GM23338 (cell line): ENCODE measurements at regions not wholly inside any gene's neighbourhood (a gene's known extent, or its start where the extent isn't known, plus 50 kb on each side); places are given as distances from the start of the nearest gene placed in this dataset.

ENCODE experiments used
- ATAC-seq: fragments of 200-7000 bp; cut with Tn5 transposase; 3 replicates; pipeline ENCODE4 v1.9.1; 2020
- DNase-seq: peaks from one replicate; pipeline ENCODE4 v3.0.0-alpha.2; 2015; ENCODE audit warnings: low spot score
- H2AFZ ChIP-seq: fragments of 200-600 bp; sonication (generic); 2 replicates; pipeline ENCODE4 v1.8.0; 2016; ENCODE audit warnings: antibody characterized with exemption, mild to moderate bottlenecking, moderate library complexity
- H3F3A ChIP-seq: fragments of 200-600 bp; sonication (generic); replicated peaks from 2 replicates; pipeline ENCODE4 v1.8.0; 2017; ENCODE audit warnings: antibody characterized with exemption, mixed run types, low read depth
- H3K27ac ChIP-seq: fragments of 200-600 bp; sonication (generic); 2 replicates; pipeline ENCODE4 v1.6.1; 2016; ENCODE audit warnings: low read depth
- H3K27me3 ChIP-seq: fragments of 200-600 bp; sonication (generic); 2 replicates; pipeline ENCODE4 v1.8.0; 2016; ENCODE audit warnings: mild to moderate bottlenecking, mixed run types, moderate library complexity; ENCODE audit not compliant: insufficient read depth
- H3K36me3 ChIP-seq: fragments of 200-600 bp; sonication (generic); 2 replicates; pipeline ENCODE4 v1.8.0; 2016; ENCODE audit warnings: mild to moderate bottlenecking; ENCODE audit not compliant: insufficient read depth
- H3K4me1 ChIP-seq: fragments of 200-600 bp; sonication (generic); 2 replicates; pipeline ENCODE4 v1.8.0; 2016; ENCODE audit warnings: mild to moderate bottlenecking, moderate library complexity; ENCODE audit not compliant: insufficient read depth
- H3K4me2 ChIP-seq: fragments of 200-600 bp; sonication (generic); 2 replicates; pipeline ENCODE4 v1.7.1; 2017; ENCODE audit warnings: mixed run types
- H3K4me3 ChIP-seq: fragments of 200-600 bp; sonication (generic); 2 replicates; pipeline ENCODE4 v1.6.1; 2016; ENCODE audit warnings: mixed run types
- H3K79me2 ChIP-seq: fragments of 200-600 bp; sonication (generic); replicated peaks from 2 replicates; pipeline ENCODE4 v1.8.0; 2017; ENCODE audit warnings: mild to moderate bottlenecking; ENCODE audit not compliant: insufficient read depth
- H3K9me2 ChIP-seq: fragments of 200-600 bp; sonication (generic); 2 replicates; pipeline ENCODE4 v1.8.0; 2017; ENCODE audit not compliant: insufficient read depth
- H4K20me1 ChIP-seq: fragments of 200-600 bp; sonication (generic); replicated peaks from 2 replicates; pipeline ENCODE4 v1.8.0; 2017; ENCODE audit warnings: mild to moderate bottlenecking; ENCODE audit not compliant: insufficient read depth
- H3K27ac Mint-ChIP-seq: 2 replicates; pipeline ENCODE4 v1.8.0; 2020; ENCODE audit warnings: inconsistent platforms, mild to moderate bottlenecking, moderate library complexity, mixed read lengths
- H3K27me3 Mint-ChIP-seq: 3 replicates; pipeline ENCODE4 v1.8.0; 2022; ENCODE audit warnings: low read depth, mild to moderate bottlenecking, moderate library complexity, mixed read lengths, inconsistent platforms; ENCODE audit not compliant: insufficient read depth, poor library complexity
- H3K36me3 Mint-ChIP-seq: 3 replicates; pipeline ENCODE4 v1.8.0; 2021; ENCODE audit warnings: low read depth, mild to moderate bottlenecking, inconsistent platforms, moderate library complexity, mixed read lengths
- H3K4me1 Mint-ChIP-seq: 3 replicates; pipeline ENCODE4 v1.8.0; 2020; ENCODE audit warnings: mild to moderate bottlenecking, inconsistent platforms, mixed read lengths
- H3K4me3 Mint-ChIP-seq: 3 replicates; pipeline ENCODE4 v1.8.0; 2021; ENCODE audit warnings: moderate library complexity, mild to moderate bottlenecking, inconsistent platforms, mixed read lengths
- H3K9me3 Mint-ChIP-seq: 3 replicates; pipeline ENCODE4 v1.8.0; 2020; ENCODE audit warnings: moderate library complexity, mild to moderate bottlenecking, inconsistent platforms, mixed read lengths
- CTCF ChIP-seq, 2 experiments: fragments of 200-600 bp in 1 of 2; sonication (generic) in 1 of 2; conservative IDR thresholded peaks; 2 replicates each; pipeline versions ENCODE4 v1.5.1 to v1.6.1; 2016 to 2017; ENCODE audit warnings: antibody characterized with exemption in 2 of 2, low read depth in 2 of 2, mild to moderate bottlenecking in 2 of 2, moderate library complexity in 1 of 2
- ZNF114 ChIP-seq: fragments of 250-450 bp; sonication (Bioruptor Pico); IDR thresholded peaks from 2 replicates; pipeline ENCODE4 v1.5.0; 2020; ENCODE audit warnings: mild to moderate bottlenecking, moderate library complexity
- ZNF331 ChIP-seq: fragments of 250-450 bp; sonication (Bioruptor Pico); IDR thresholded peaks from 2 replicates; pipeline ENCODE4 v1.5.0; 2020; ENCODE audit warnings: low read depth, mild to moderate bottlenecking, moderate library complexity
- ZNF462 ChIP-seq: fragments of 250-450 bp; sonication (Bioruptor Pico); IDR thresholded peaks from 2 replicates; pipeline ENCODE4 v1.5.0; 2020; ENCODE audit warnings: mild to moderate bottlenecking, moderate library complexity

GRCh38 chr1:24253571-24253970, 65.6 kb upstream of the GRHL3 start:
- Histone ChIP-seq H3F3A (no peaks in the 10 kb centered on the region), H3K36me3 (no peaks in the 10 kb centered on the region), H4K20me1 (no peaks in the 10 kb centered on the region), H3K27me3 (no peaks in the 10 kb centered on the region), H3K4me2 (no peak overlapping the region), H3K4me3 (no peak overlapping the region), H2AFZ (peak overlapping the region; percentile 84), H3K4me1 (no peaks in the 10 kb centered on the region), H3K9me2 (no peaks in the 10 kb centered on the region), H3K27ac (no peak overlapping the region), H3K79me2 (no peaks in the 10 kb centered on the region)
- DNase-seq: peak; percentile 52
- peaks cover 9% of the 10 kb centered on the region for H3K27me3 Mint-ChIP-seq
- no peak overlapping the region for H3K4me3 Mint-ChIP-seq
- ATAC-seq: peak; percentile 88
- TF ChIP-seq ZNF331 (CRISPR knock-in tag): no peak
- no peak for TF ChIP-seq ZNF462 (CRISPR knock-in tag)
- TF ChIP-seq CTCF (conservative IDR thresholded peaks at IDR 0.05; ENCODE audit: low read depth in 2 of 2): peak; percentile 52 to 61
- TF ChIP-seq ZNF114 (CRISPR knock-in tag): no peak
- H3K4me1 Mint-ChIP-seq: no peaks in the 10 kb centered on the region
- no peak overlapping the region for H3K27ac Mint-ChIP-seq
- H3K36me3 Mint-ChIP-seq: no peaks in the 10 kb centered on the region
- H3K9me3 Mint-ChIP-seq: no peaks in the 10 kb centered on the region
